HepG2 (cell line): ENCODE measurements at regions not wholly inside any gene's neighbourhood (a gene's known extent, or its start where the extent isn't known, plus 50 kb on each side); places are given as distances from the start of the nearest gene placed in this dataset.

Experiments
- EHMT2 ChIP-seq: fragments of 200-600 bp; sonication (generic); IDR thresholded peaks from 2 replicates; pipeline ENCODE4 v1.7.0; 2017; ENCODE audit warnings: antibody characterized with exemption, low read depth, low read length, borderline replicate concordance
- FOXA1 ChIP-seq, 2 experiments: fragments of 450-650 bp in 1 of 2; sonication (generic) in 1 of 2; formaldehyde crosslinking in 1 of 2; IDR thresholded peaks; 2 replicates each; pipeline versions ENCODE4 v1.4.0 to v1.6.1; 2016 to 2020; ENCODE audit warnings: missing genetic modification reagents in 1 of 2
- FOXO1 ChIP-seq: sonication (generic); formaldehyde crosslinking; IDR thresholded peaks from 2 replicates; pipeline ENCODE4 v1.4.0; 2020; ENCODE audit warnings: missing genetic modification reagents
- PLRG1 ChIP-seq: fragments of 450-650 bp; conservative IDR thresholded peaks from 2 replicates; pipeline ENCODE4 v1.6.1; 2016
- POLR2A ChIP-seq, 2 experiments: IDR thresholded peaks; 2 replicates each; pipeline ENCODE4 v1.6.1; 2011; ENCODE audit warnings: low read depth in 2 of 2, low read length in 2 of 2, mild to moderate bottlenecking in 1 of 2, moderate library complexity in 1 of 2; ENCODE audit not compliant: insufficient read depth in 1 of 2
- RFX3 ChIP-seq: IDR thresholded peaks from 2 replicates; pipeline ENCODE4 v1.6.1; 2016; ENCODE audit warnings: missing biosample characterization, missing genetic modification reagents
- TCF7 ChIP-seq: sonication (generic); IDR thresholded peaks from 2 replicates; pipeline ENCODE4 v1.6.1; 2016; ENCODE audit warnings: antibody characterized with exemption, low read depth
- ZFX ChIP-seq: sonication (generic); formaldehyde crosslinking; IDR thresholded peaks from 2 replicates; pipeline ENCODE4 v1.4.0; 2020; ENCODE audit warnings: mild to moderate bottlenecking, low read depth, missing genetic modification reagents, moderate library complexity
- ZNF232 ChIP-seq: sonication (generic); formaldehyde crosslinking; IDR thresholded peaks from 2 replicates; pipeline ENCODE4 v1.4.0; 2020; ENCODE audit warnings: missing genetic modification reagents, borderline replicate concordance
- ZNF430 ChIP-seq: sonication (generic); formaldehyde crosslinking; IDR thresholded peaks from 2 replicates; pipeline ENCODE4 v1.9.0; 2021; ENCODE audit warnings: mild to moderate bottlenecking, missing genetic modification reagents
- ZNF850 ChIP-seq: sonication (generic); formaldehyde crosslinking; conservative IDR thresholded peaks from 2 replicates; pipeline ENCODE4 v1.9.0; 2021; ENCODE audit warnings: mild to moderate bottlenecking, missing genetic modification reagents
- TF ChIP-seq, protein P1 (sequence below): sonication (generic); formaldehyde crosslinking; IDR thresholded peaks from 2 replicates; pipeline ENCODE4 v1.5.0; 2020; ENCODE audit warnings: mild to moderate bottlenecking, missing genetic modification reagents, moderate library complexity
- TF ChIP-seq, protein P2 (sequence below): sonication (generic); formaldehyde crosslinking; IDR thresholded peaks from 2 replicates; pipeline ENCODE4 v1.4.0; 2020; ENCODE audit warnings: missing genetic modification reagents
- TF ChIP-seq, protein P3 (sequence below): sonication (generic); formaldehyde crosslinking; conservative IDR thresholded peaks from 2 replicates; pipeline ENCODE4 v1.4.0; 2020; ENCODE audit warnings: missing genetic modification reagents

DNA sequence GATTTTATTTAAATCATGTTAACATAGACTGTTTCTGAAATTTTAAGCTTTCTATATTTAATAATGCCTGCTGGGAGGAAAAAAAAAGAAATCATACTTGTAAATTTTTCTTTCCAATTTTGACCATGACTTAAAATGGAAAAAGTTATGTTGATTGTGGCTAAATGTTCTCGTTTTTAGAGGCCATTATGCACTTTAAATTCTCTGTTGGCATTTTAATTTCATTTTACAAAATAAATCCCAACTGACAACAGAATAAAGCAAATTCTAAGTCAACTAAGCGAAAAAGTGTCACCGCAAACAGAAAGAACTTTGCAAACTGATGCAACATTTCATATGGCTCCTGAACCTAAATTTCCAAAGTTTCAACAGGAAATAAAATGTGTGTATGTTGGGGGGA lies 74.8 kb upstream of the G2E3 start:
- no peak for TF ChIP-seq POLR2A (IDR thresholded peaks at IDR 0.05; ENCODE audit: insufficient read depth in 1 of 2, low read depth in 2 of 2, low read length in 2 of 2)
- TF ChIP-seq, protein P1, sequence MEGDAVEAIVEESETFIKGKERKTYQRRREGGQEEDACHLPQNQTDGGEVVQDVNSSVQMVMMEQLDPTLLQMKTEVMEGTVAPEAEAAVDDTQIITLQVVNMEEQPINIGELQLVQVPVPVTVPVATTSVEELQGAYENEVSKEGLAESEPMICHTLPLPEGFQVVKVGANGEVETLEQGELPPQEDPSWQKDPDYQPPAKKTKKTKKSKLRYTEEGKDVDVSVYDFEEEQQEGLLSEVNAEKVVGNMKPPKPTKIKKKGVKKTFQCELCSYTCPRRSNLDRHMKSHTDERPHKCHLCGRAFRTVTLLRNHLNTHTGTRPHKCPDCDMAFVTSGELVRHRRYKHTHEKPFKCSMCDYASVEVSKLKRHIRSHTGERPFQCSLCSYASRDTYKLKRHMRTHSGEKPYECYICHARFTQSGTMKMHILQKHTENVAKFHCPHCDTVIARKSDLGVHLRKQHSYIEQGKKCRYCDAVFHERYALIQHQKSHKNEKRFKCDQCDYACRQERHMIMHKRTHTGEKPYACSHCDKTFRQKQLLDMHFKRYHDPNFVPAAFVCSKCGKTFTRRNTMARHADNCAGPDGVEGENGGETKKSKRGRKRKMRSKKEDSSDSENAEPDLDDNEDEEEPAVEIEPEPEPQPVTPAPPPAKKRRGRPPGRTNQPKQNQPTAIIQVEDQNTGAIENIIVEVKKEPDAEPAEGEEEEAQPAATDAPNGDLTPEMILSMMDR: no peak
- no peak for TF ChIP-seq RFX3
- TF ChIP-seq ZFX (CRISPR knock-in tag): no peak
- no peak for TF ChIP-seq ZNF232 (CRISPR knock-in tag)
- TF ChIP-seq, protein P2, sequence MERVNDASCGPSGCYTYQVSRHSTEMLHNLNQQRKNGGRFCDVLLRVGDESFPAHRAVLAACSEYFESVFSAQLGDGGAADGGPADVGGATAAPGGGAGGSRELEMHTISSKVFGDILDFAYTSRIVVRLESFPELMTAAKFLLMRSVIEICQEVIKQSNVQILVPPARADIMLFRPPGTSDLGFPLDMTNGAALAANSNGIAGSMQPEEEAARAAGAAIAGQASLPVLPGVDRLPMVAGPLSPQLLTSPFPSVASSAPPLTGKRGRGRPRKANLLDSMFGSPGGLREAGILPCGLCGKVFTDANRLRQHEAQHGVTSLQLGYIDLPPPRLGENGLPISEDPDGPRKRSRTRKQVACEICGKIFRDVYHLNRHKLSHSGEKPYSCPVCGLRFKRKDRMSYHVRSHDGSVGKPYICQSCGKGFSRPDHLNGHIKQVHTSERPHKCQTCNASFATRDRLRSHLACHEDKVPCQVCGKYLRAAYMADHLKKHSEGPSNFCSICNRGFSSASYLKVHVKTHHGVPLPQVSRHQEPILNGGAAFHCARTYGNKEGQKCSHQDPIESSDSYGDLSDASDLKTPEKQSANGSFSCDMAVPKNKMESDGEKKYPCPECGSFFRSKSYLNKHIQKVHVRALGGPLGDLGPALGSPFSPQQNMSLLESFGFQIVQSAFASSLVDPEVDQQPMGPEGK: no peak
- TF ChIP-seq EHMT2: no peak
- TF ChIP-seq PLRG1: no peak
- TF ChIP-seq, protein P3, sequence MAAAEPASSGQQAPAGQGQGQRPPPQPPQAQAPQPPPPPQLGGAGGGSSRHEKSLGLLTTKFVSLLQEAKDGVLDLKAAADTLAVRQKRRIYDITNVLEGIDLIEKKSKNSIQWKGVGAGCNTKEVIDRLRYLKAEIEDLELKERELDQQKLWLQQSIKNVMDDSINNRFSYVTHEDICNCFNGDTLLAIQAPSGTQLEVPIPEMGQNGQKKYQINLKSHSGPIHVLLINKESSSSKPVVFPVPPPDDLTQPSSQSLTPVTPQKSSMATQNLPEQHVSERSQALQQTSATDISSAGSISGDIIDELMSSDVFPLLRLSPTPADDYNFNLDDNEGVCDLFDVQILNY (CRISPR knock-in tag): no peak
- TF ChIP-seq ZNF850: no peak
- TF ChIP-seq FOXO1: no peak
- no peak for TF ChIP-seq ZNF430 (CRISPR knock-in tag)
- TF ChIP-seq FOXA1 (IDR thresholded peaks at IDR 0.05): no peak
- no peak for TF ChIP-seq FOXA1 (CRISPR knock-in tag; IDR thresholded peaks at IDR 0.05)
- TF ChIP-seq TCF7: no peak
